ENCODE measurements at regions not wholly inside any gene's neighbourhood (a gene's known extent, or its start where the extent isn't known, plus 50 kb on each side); places are given as distances from the start of the nearest gene placed in this dataset.

GRCh38 chr5:123800640-123801039 lies 288.7 kb downstream of the CSNK1G3 start:
- DNase-seq (ENCODE audit: low spot score) (no peak), FAIRE-seq (no peak)

- no peak for DNase-seq (ENCODE audit: low spot score)
- FAIRE-seq = no peak
These were observed 283.7 kb downstream of the CSNK1G3 start for GRCh38 chr5:123795688-123796087.

- DNase-seq (ENCODE audit: low spot score) (no peak), FAIRE-seq (no peak)
These were observed 278.2 kb downstream of the CSNK1G3 start for GRCh38 chr5:123790226-123790625.

GRCh38 chr5:123787635-123788034 lies 275.7 kb downstream of the CSNK1G3 start:
- FAIRE-seq (no peak), DNase-seq (ENCODE audit: low spot score) (no peak)

- DNase-seq (ENCODE audit: low spot score) (no peak), FAIRE-seq (no peak)
These were observed 275.2 kb downstream of the CSNK1G3 start for GRCh38 chr5:123787136-123787535.

GRCh38 chr5:123786411-123786810 lies 274.4 kb downstream of the CSNK1G3 start:
- FAIRE-seq = no peak
- DNase-seq (ENCODE audit: low spot score) = no peak

- no peak for DNase-seq (ENCODE audit: low spot score)
These were observed 273.4 kb downstream of the CSNK1G3 start for GRCh38 chr5:123785162-123786071.

GRCh38 chr5:123783421-123783820 lies 271.4 kb downstream of the CSNK1G3 start:
- FAIRE-seq = no peak
- DNase-seq (ENCODE audit: low spot score) = no peak

More at GRCh38 chr5:123785162-123786071, 273.4 kb downstream of the CSNK1G3 start:
- FAIRE-seq = no peak

- DNase-seq (ENCODE audit: low spot score) = no peak
- no peak for FAIRE-seq
These were observed 266.7 kb downstream of the CSNK1G3 start for GRCh38 chr5:123778641-123779040.

- FAIRE-seq (peak; percentile 73), DNase-seq (ENCODE audit: low spot score) (peak; percentile 49)
These were observed 264.8 kb downstream of the CSNK1G3 start for GRCh38 chr5:123776761-123777160.

GRCh38 chr5:123771715-123772114 lies 259.7 kb downstream of the CSNK1G3 start:
- DNase-seq (ENCODE audit: low spot score) (no peak), FAIRE-seq (no peak)

- DNase-seq (ENCODE audit: low spot score) = no peak
- no peak for FAIRE-seq
These were observed 251.2 kb downstream of the CSNK1G3 start for GRCh38 chr5:123763201-123763600.

GRCh38 chr5:123756816-123757215 lies 244.8 kb downstream of the CSNK1G3 start:
- FAIRE-seq = no peak
- DNase-seq (ENCODE audit: low spot score) = no peak

GRCh38 chr5:123756318-123756665 lies 244.3 kb downstream of the CSNK1G3 start:
- no peak for FAIRE-seq

GRCh38 chr5:123755653-123756317 lies 243.8 kb downstream of the CSNK1G3 start:
- peak; percentile 81 for FAIRE-seq
- peak; percentile 87 for DNase-seq (ENCODE audit: low spot score)

More at GRCh38 chr5:123756318-123756665, 244.3 kb downstream of the CSNK1G3 start:
- no peak for DNase-seq (ENCODE audit: low spot score)

- DNase-seq (ENCODE audit: low spot score) = peak; percentile 18
- peak; percentile 21 for FAIRE-seq
These were observed 242.9 kb downstream of the CSNK1G3 start for GRCh38 chr5:123754908-123755307.

GRCh38 chr5:123753937-123754891 lies 242.2 kb downstream of the CSNK1G3 start:
- FAIRE-seq = no peak
- no peak for DNase-seq (ENCODE audit: low spot score)

GRCh38 chr5:123753180-123753936 lies 241.4 kb downstream of the CSNK1G3 start:
- no peak for FAIRE-seq
- no peak for DNase-seq (ENCODE audit: low spot score)

- DNase-seq (ENCODE audit: low spot score) = peak; percentile 58
- FAIRE-seq = peak; percentile 75
These were observed 240.7 kb downstream of the CSNK1G3 start for GRCh38 chr5:123752552-123753179.

GRCh38 chr5:123751670-123752069 lies 239.7 kb downstream of the CSNK1G3 start:
- DNase-seq (ENCODE audit: low spot score) = no peak
- no peak for FAIRE-seq

Data from RCC 7860 (cell line).